NCI-H748 treated with DMSO at 0.1 percent for 48 hours (cell line): ENCODE measurements at regions not wholly inside any gene's neighbourhood (a gene's known extent, or its start where the extent isn't known, plus 50 kb on each side); places are given as distances from the start of the nearest gene placed in this dataset.
A peak's percentile ranks its signal among the peaks of the same experiment; 100 is the strongest.
"Not testable (repeated sequence)": the region's sequence is repeated elsewhere in the genome, so short reads cannot be mapped to it uniquely, and the experiment has no call there.

ENCODE experiments used
- DNase-seq: peaks from one replicate; lab custom pipeline; 2025; lab: John Stamatoyannopoulos, UW

DNA sequence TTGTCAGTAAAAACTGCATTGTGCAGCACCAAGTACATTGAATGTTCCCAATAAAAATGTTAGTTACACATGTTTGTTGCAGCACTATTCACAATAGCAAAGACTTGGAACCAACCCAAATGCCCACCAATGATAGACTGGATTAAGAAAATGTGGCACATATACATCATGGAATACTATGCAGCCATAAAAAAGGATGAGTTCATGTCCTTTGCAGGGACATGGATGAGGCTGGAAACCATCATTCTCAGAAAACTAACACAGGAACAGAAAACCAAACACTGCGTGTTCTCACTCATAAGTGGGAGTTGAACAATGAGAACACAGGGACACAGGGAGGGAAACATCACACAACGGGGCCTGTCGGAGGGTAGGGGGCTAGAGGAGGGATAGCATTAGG lies 401.3 kb upstream of the NR5A2 start:
- DNase-seq: not testable (repeated sequence)

DNA sequence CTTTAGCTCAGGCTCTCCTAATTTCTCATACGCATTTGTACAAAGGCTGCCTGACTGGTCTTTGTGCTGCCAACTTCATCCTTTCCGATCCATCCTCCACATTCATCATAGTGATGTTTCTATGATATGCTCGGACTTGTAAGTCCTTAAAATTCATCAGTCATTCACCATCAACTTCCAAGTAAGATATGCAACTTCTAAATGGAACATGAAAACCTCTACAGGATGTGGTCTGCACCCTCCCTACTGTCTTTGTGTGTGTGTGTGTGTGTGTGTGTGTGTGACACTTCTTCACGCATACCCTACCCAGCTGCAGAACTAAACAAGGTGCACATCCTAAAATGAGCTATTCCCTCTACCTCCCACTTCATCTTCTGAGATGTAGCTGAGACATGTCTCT lies 397.9 kb upstream of the NR5A2 start:
- DNase-seq: no peak

DNA sequence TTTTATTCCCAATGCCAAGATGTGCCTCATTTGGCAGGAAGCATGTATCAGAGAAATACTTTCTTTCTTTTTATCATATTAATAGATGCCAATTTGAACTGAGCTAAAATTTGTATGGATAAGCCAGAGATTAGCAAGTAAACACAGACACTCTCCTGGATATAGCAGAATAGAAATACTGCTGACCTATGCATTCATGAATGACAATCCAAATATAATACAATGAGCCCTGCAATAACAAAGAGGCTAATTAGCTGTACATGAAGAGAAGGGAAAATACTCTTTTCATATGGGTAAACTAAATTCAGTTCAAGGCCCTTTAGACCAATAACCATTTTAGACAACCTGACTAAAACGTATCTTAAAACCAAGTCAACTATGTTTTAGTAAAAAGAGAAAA lies 388.1 kb upstream of the NR5A2 start:
- peak; percentile 51 for DNase-seq

DNA sequence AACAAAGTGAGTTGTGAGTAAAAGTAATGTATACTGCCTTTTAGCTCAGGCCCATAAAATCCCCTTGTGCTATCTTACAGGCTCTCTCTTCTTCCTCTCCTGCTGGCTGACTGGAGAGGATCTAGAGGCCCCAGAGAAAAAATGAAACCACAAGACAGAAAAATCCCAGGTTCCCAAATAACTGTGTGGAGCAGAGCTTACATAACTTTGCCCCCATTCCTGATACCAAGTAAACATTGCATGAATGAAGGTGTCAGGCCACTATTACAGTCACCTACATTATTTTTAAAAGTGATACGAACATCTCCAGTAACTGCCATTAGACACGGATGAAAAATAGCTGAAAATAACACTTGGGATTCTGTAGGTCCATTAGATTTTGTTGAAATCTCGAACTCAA lies 386.0 kb upstream of the NR5A2 start:
- DNase-seq: no peak

DNA sequence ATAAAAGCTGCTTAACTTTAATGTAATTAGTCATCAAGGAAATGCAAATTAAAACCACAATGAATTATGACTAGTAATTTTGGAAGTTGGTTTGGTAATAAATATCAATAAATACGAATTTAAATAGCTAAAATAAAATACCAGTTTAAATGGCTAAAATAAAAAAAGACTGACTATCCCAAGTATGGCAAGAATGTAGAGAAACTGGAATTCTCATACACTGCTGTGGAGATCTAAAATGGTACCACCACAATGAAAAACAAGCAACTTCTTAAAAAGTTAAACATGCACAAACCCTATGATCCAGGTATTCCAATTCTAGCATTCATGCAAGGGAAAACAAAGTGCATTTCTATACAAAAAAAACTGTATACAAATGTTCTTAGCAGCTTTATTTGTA lies 382.6 kb upstream of the NR5A2 start:
- DNase-seq: no peak

DNA sequence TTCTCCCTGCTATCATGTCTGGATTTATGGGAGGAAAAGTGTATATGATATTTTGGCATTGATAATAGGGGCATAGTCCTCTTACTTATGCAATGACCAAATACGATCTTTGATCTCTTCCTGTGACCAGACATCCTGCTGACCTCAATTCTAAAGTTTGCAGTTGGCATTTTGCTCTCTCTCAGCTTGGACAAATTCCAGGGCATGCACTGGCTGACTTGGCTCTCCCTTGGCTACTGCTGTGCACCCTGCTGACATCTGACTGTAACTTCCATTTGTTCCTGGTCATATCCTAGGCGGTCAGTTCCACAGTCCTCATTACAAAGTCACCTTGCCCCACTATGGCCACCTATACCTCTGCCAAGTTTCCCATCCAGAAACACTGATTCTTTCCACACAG lies 380.7 kb upstream of the NR5A2 start:
- DNase-seq: no peak

DNA sequence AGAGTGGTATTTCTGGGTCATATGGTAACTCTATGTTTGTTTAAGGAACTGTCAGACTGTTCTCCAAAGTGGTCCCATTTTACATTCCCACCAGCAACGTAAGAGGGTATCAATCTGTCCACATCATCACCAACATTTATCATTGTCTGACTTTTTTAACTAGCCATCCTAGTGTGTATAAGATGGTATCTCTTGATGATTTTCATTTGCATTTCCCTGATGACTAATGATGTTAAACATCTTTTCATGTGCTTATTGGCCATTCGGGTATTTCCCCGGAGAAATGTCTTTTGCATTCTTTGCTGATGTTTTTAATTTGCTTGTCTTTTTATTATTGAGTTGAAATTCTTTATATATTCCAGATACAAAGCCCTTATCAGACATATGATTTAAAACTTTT lies 370.1 kb upstream of the NR5A2 start:
- no peak for DNase-seq

DNA sequence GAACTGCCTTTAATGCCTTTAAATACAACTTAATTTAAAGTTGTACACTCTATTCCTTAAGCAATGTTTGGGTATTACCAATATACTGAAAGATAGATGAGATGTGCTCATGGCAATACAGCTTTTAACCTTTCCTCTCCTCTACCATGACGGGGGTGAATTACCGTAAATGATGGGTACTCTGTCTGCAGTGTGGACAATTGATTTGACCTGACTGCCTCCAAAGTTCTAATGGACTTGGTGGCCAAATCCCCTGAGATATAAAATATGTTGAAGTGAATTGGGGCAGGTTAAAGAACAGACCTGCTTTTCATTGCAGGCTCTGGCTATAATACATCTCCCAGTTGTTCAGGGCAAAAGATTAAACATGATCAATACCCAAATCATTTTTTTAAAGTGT lies 367.4 kb upstream of the NR5A2 start:
- no peak for DNase-seq

DNA sequence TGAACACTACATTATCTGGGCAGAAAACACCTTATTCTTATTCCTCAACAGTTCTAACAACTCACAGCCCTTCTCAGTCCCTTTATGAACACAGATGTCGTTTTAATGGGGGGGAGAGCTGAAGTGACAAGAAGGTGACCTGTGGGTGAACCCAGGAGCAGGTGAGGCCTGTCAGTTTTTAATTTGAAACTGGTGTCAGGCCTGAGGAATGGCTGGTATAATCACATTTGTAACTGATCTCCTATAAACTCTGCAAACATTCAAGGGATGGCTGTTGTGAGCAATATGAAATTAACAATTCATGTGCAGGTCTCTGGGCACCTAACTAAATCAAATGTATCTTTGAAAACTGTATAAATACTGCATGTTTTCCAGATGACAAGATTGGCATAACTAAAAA lies 362.1 kb upstream of the NR5A2 start:
- DNase-seq: no peak

DNA sequence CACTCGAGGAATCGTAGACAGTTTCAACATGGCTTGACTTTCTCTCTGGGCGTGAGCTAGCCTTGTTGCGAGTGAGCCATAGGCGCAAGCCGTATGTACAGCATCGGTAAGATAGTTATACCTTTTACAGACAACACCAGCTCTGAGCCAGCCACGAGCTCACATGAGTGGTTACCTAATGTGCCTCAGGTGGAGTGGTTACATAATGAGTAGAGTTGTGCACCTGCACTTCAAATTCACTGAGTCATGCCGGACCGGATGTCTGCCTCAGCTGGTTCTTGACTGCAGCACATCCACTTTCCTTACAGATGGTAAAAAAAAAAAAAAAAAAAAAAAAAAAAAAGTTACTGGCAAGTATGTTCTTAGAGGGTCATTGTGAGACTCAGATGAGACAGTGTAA lies 360.4 kb upstream of the NR5A2 start:
- DNase-seq: no peak

DNA sequence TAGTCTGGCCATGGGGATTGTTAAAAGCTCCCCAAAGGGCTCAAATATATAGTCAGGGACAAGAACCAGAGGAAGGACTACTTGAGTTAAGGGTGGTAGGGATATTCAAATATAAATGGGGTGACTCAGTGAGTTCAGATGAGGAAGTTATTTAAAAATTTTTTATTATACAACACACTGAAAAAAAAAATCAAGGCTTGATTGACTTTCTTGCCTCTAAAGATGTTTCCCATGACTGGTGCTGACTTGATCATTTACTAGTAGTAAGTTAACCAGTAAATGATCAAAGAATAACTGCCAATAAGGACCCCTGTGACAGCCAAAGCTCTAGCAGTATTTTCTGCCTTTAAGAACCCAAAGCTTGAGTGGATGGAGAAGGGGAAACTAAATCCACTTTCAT lies 357.6 kb upstream of the NR5A2 start:
- DNase-seq: no peak

DNA sequence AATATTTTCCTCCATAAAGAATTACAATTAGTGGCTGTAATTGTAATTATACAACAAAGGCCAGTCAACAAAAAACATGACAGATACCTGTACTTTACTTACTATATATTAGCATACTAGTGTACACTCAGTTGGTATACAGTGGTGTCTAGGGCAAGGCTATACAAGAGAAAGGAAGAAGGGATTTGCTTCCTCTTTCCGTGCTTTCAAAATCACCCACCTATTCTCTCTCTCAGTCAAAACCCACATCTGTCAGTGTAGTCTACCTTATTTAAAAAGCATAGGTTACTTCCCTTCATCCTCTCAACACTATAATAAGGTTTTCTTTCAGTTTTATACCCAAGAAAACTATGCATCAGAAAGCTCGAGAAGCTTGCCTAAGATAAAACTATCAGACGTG lies 355.8 kb upstream of the NR5A2 start:
- DNase-seq: no peak

DNA sequence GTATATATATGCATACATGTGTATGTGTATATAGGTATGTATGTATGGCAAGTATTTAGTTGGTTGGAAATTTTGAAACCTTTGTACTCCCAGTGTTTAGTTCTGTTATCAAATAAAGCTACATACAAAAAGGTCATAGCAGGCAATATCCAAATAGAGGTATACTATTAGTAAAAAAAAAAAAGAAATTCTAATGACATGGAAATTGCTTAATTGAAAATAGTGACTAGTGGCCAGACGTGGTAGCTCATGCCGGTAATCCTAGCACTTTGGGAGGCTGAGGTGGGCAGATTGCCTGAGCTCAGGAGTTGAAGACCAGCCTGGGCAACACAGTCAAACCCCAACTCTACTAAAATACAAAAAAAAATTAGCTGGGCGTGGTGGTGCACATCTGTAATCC lies 351.6 kb upstream of the NR5A2 start:
- no peak for DNase-seq

DNA sequence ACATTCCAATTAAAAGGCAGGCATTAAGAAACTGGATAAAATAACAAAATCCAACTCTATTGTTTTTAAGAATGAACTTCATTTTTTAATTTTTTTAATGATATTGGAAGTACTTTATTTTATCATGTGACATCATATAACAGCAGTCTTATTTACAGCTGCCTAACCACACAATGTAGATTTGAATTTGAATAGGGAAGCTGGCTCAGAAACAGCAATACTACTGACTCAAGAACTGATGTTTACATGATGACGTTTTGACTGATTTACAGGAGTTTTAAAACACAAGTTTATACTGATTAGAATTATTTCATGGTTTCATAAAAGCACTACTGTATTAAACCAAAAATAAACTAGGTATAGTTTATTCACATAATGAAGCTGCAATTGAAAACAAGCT lies 348.7 kb upstream of the NR5A2 start:
- DNase-seq: no peak

DNA sequence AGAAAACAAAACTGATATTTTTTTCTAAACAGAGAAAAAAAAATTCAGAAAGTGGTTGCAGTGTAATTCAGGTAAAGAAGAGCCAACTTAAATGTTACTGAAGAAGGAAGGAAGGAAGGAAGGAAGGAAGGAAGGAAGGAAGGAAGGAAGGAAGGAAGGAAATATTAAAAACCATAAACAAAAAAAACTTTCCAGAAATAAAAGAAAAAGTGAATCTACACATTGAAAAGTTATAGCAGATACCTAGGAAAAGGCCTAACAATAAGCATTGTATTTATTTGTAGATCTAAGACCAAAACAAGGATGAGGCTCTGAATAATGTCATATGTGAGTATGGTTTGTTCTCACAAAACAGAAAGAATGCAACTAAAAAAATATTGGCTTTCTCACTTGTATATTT lies 345.4 kb upstream of the NR5A2 start:
- no peak for DNase-seq

DNA sequence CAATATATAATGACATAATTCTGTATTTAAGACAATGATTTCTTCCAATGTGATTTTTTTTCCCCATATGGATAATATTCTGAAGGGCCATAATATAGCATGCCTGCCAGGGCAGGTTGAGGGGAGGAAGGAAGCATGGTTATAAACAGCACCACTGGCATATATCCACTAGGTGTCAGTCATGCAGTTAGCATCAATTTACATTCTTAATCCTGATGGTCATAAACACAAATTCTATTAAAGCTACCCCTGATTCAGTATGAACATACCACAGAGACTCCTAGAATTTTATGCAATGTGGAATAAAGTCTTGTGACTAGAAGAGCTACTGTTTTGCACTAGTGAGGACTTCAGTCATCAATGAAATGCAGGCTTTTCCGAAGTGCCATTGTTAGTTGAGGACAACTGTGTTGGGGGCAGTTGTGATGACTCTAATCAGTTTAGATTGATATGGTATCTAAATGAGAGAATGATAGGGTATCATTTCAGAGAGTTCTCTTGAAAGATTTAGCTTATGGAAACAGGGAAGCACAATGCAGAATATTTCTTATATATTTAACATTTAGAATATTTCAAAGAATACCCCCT lies 342.7 kb upstream of the NR5A2 start:
- DNase-seq: peak; percentile 76

DNA sequence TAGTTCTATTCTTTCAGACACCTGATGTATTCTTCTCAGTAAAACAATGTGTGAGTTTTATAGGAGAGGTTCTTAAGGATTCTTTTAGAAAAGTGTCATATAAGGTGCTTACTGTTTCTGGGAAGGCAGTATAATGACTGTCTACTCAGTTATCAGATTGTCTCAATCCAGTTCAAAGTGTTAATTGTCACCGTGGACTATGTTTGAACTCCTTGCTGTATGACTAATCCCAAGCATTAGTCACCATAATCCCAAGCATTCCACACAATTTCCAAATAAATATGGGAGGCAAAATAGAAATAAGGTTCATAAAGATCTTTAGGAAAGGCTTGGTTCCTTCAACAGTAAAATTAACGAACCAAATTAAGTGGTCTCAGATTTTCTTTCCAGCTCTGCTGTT lies 342.1 kb upstream of the NR5A2 start:
- no peak for DNase-seq

DNA sequence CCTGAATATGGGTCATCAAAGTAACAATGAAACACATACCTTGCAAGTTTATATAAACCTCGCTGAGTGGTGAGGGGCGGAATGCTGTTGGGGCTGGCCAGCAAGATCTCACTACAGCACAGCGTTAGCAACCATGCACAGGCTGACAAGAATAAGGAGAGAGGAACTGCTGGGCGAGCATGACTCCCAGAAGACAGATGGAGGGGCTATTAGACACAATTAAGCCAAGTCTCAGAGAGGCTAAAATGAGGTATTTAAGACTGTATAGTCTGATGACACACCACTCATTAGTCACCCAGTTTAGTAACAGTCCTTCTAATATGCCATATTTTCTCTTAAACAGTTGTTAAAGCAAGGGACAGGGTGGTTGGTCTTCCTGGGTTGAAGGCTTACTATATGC lies 340.2 kb upstream of the NR5A2 start:
- DNase-seq: no peak

DNA sequence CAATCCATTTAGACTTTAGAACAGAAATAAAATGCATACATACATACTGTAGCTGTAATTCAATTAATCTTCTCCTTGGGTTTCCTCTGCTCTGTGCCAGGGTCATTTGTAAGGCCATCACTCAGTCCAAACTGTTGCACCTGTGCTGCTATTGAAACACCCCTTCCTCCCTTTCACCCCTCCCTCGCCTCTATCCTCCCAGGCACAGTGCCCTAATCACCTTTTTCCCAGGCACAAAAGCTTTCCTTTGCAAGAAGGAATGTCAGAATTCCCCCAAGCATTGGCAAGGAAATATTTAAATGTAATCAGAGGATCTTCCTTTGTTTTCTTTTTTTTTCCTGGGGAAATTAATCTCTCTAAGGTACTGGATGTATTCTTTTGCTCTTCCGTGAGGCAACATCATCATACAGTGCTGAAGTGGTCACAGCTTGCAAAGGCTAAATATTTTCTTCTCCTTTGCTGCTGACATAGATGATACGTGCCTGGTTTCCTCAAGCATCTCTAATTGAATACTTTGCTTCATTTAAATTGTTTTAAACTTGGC lies 339.3 kb upstream of the NR5A2 start:
- no peak for DNase-seq

DNA sequence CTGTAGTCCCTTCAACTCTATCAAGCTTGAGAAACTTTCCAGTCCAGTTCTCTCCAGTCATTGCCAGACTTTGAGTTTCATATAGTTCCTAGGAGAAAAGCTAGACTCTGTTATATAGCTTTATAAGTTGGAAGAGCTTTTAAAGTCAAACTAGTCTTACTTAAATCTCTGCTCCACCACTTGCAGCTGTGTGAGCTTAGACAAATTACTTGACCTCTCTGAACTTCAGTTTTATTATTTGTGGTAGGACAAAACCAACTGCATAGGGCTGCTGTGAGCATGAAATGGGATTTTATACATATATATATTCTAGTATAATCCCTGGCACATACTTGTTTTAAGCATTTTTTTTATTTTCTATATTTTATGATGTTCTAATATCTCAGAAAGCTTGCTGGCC lies 338.7 kb upstream of the NR5A2 start:
- no peak for DNase-seq

DNA sequence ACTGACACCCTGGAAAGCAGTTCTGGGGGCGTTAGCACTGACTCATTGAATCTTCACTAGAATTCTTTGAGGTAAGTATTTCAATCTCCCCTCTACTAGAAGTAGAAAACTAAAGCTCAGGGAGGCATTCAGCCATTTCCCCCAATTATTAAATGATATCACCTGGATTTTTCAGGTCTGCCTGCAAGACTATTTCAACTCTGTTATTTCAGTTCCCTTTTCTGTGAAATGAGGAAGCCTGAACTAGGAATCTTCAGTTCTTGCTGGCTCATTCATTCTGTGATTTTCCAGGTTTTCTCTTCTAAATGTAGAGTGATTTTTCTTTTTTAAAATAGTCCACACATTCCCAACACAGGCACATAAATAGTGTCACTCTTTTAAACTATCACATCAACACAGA lies 337.0 kb upstream of the NR5A2 start:
- no peak for DNase-seq

DNA sequence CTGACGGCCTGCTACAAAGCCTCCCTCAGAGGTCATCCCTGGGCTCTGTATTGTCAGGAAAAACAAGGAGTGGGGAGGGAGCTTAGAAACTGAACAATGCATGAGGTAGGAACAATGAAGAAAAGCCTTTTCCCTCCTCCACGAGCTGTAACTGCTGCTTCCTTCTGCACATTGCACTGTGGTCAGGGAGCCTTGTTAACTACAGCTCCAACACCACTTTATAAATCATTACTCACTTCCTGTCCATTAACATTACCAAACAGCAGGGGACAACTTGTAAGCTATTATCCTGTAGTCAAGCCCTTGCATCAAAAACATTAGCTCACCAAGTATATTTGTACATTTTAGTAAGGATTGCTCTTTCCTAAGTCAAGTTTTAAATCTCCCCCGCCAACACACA lies 336.0 kb upstream of the NR5A2 start:
- peak; percentile 80 for DNase-seq

DNA sequence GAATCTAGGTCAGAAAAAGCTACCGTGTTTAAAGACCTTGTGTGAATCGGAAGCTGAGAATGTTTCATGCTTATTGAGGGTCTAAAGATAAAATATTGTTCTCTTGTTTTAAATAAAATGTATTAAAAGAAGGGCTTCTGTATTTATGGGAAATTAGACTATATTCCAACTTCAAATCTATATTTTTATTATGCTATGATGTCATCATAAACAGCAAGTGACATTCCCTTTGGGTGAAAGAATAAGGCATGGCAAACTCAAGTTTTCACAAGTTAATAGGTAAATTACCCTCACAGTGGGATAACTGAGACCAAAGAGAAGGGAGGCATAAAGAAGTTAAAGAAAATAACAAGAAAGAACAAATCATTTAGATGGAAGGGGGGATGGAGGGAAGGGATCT lies 333.8 kb upstream of the NR5A2 start:
- no peak for DNase-seq

DNA sequence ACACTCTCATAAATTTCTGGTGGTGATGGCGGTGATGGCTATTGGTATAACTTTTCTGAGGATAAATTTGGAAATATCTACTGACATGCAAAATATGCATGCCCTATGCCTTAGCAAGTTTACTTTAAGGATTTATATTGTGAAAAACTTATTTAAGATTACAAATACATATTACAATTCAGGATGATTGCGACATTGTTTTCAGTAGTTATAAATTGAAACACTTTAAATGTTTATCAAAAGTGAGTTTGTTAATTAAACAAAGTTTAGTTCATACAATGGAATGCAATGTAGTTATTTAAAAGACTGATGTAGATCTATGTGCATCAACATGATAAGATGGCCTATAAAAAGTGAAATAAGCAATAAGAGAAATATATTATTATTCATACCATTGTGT lies 331.3 kb upstream of the NR5A2 start:
- no peak for DNase-seq

DNA sequence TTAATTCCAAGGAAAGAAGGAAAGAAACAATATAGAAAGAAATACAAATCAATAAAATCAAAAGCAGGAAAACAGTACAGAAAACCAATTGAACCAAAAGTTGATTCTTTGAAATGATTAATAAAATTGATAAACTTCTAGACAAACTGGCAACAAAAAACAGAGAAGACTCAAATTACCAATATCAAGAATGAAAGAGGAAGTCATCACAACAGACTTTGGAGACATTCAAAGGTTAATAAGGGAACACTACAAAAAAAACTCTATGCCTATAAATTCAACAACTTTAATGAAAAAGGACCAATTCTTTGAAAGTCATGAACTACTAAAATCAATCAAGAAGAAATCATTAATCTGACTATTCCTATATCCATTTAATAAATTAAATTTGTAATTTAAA lies 329.3 kb upstream of the NR5A2 start:
- no peak for DNase-seq
